ENCODE measurements at regions not wholly inside any gene's neighbourhood (a gene's known extent, or its start where the extent isn't known, plus 50 kb on each side); places are given as distances from the start of the nearest gene placed in this dataset.

GRCh38 chr7:25913598-25914224, 238.3 kb upstream of the NFE2L3 start:
- Histone ChIP-seq H3K4me3 (no peak overlapping the region), H3K27ac (no peak overlapping the region), H3K27me3 (peaks cover 0 to 2% (median 0%) of the 10 kb centered on the region in 3 donors), H3K36me3 (no peaks in the 10 kb centered on the region), H3K4me1 (no peaks in the 10 kb centered on the region), H3K9me3 (no peaks in the 10 kb centered on the region)
- 67 to 83% methylated on average over 6 of the region's 6 CpGs for WGBS, 2 donors
- TF ChIP-seq EP300 (IDR thresholded peaks at IDR 0.05) (no peak), POLR2AphosphoS5 (IDR thresholded peaks at IDR 0.05) (no peak), CTCF (IDR thresholded peaks at IDR 0.05) (no peak), POLR2A (IDR thresholded peaks at IDR 0.05) (no peak)
- intact Hi-C loops (cut with DNase I), result no loop called here
- DNase-seq, result no peak

GRCh38 chr7:25918731-25919130, 233.3 kb upstream of the NFE2L3 start:
- DNase-seq, result no peak
- TF ChIP-seq POLR2AphosphoS5 (IDR thresholded peaks at IDR 0.05) (no peak), EP300 (IDR thresholded peaks at IDR 0.05) (no peak), POLR2A (IDR thresholded peaks at IDR 0.05) (no peak), CTCF (IDR thresholded peaks at IDR 0.05) (no peak)
- 98% methylated on average over 1 of the region's 1 CpG for WGBS, 2 donors

GRCh38 chr7:25922296-25922695, 229.7 kb upstream of the NFE2L3 start:
- H3K27me3 ChIP-seq, result no peaks in the 10 kb centered on the region
- no peaks in the 10 kb centered on the region for H3K4me1 ChIP-seq
- 77 to 86% methylated on average over 3 of the region's 3 CpGs for whole genome bisulfite sequencing, 2 donors
- no peak for TF ChIP-seq POLR2A (IDR thresholded peaks at IDR 0.05)
- TF ChIP-seq CTCF (IDR thresholded peaks at IDR 0.05), result no peak
- no peak for TF ChIP-seq POLR2AphosphoS5 (IDR thresholded peaks at IDR 0.05)
- TF ChIP-seq EP300 (IDR thresholded peaks at IDR 0.05), result no peak
- H3K36me3 ChIP-seq, result no peaks in the 10 kb centered on the region
- no peak overlapping the region for H3K27ac ChIP-seq
- no peaks in the 10 kb centered on the region for H3K9me3 ChIP-seq
- DNase-seq, result no peak
- intact Hi-C loops (cut with DNase I), result no loop called here
- no peak overlapping the region for H3K4me3 ChIP-seq

More at GRCh38 chr7:25918731-25919130, 233.3 kb upstream of the NFE2L3 start:
- Histone ChIP-seq H3K9me3 (no peaks in the 10 kb centered on the region), H3K4me3 (no peak overlapping the region), H3K27ac (no peak overlapping the region), H3K4me1 (no peaks in the 10 kb centered on the region), H3K27me3 (peaks cover 0 to 2% (median 0%) of the 10 kb centered on the region in 3 donors), H3K36me3 (no peaks in the 10 kb centered on the region)
- intact Hi-C loops (cut with DNase I), result no loop called here

GRCh38 chr7:25923741-25924460, 228.1 kb upstream of the NFE2L3 start:
- H3K27ac ChIP-seq, result no peak overlapping the region
- no peak overlapping the region for H3K4me3 ChIP-seq
- no peaks in the 10 kb centered on the region for H3K4me1 ChIP-seq
- 58 to 62% methylated on average over 1 of the region's 1 CpG for WGBS, 2 donors
- peaks cover 0 to 3% (median 0%) of the 10 kb centered on the region in 4 donors for H3K9me3 ChIP-seq
- TF ChIP-seq EP300 (IDR thresholded peaks at IDR 0.05), result no peak
- no peak for TF ChIP-seq POLR2AphosphoS5 (IDR thresholded peaks at IDR 0.05)
- TF ChIP-seq CTCF (IDR thresholded peaks at IDR 0.05), result no peak
- no peak for TF ChIP-seq POLR2A (IDR thresholded peaks at IDR 0.05)
- no peaks in the 10 kb centered on the region for H3K27me3 ChIP-seq
- intact Hi-C loops (cut with DNase I), result no loop called here
- H3K36me3 ChIP-seq, result no peaks in the 10 kb centered on the region
- DNase-seq, result no peak

All from sigmoid colon (tissue), 6 donors.